Mucosa of rectum (tissue), 2 donors: ENCODE measurements at regions not wholly inside any gene's neighbourhood (a gene's known extent, or its start where the extent isn't known, plus 50 kb on each side); places are given as distances from the start of the nearest gene placed in this dataset.
"Not testable (repeated sequence)": the region's sequence is repeated elsewhere in the genome, so short reads cannot be mapped to it uniquely, and the experiment has no call there.

Experiments
- H3K27ac ChIP-seq, 2 donors: one replicate each; pipeline ENCODE4 v1.7.0; 2013; ENCODE audit warnings: inconsistent platforms in 2 of 2, low read depth in 2 of 2, low read length in 2 of 2
- H3K27me3 ChIP-seq, 2 donors: one replicate each; pipeline ENCODE4 v1.7.0; 2013; ENCODE audit warnings: low read length in 2 of 2; ENCODE audit not compliant: control insufficient read depth in 2 of 2, insufficient read depth in 2 of 2
- H3K36me3 ChIP-seq, 2 donors: one replicate each; pipeline ENCODE4 v1.7.0; 2013; ENCODE audit warnings: low read length in 2 of 2; ENCODE audit not compliant: control insufficient read depth in 2 of 2, insufficient read depth in 2 of 2
- H3K4me1 ChIP-seq, 2 donors: one replicate each; pipeline ENCODE4 v1.7.0; 2013; ENCODE audit warnings: low read length in 2 of 2, mild to moderate bottlenecking in 1 of 2; ENCODE audit not compliant: control insufficient read depth in 2 of 2, insufficient read depth in 2 of 2
- H3K4me3 ChIP-seq, 2 donors: one replicate each; pipeline ENCODE4 v1.7.0; 2013; ENCODE audit warnings: low read length in 2 of 2
- H3K9ac ChIP-seq, 2 donors: one replicate each; pipeline ENCODE4 v1.7.0; 2013; ENCODE audit warnings: low read length in 2 of 2, low read depth in 1 of 2, mild to moderate bottlenecking in 1 of 2
- H3K9me3 ChIP-seq, 2 donors: one replicate each; pipeline ENCODE4 v1.7.0; 2013; ENCODE audit warnings: low read length in 2 of 2; ENCODE audit not compliant: control insufficient read depth in 2 of 2
- donor health status: healthy.
- donor health status: Normal muscosa, but diverticular disease.

GRCh38 chr21:27366646-27367235 lies 399.9 kb upstream of the ADAMTS5 start:
- no peak overlapping the region for H3K27ac ChIP-seq
- no peak overlapping the region for H3K9ac ChIP-seq
- no peaks in the 10 kb centered on the region for H3K36me3 ChIP-seq
- H3K9me3 ChIP-seq: no peaks in the 10 kb centered on the region
- no peak overlapping the region for H3K4me3 ChIP-seq
- H3K27me3 ChIP-seq: no peaks in the 10 kb centered on the region
- no peaks in the 10 kb centered on the region for H3K4me1 ChIP-seq

GRCh38 chr21:27366036-27366435 lies 399.1 kb upstream of the ADAMTS5 start:
- H3K27me3 ChIP-seq: no peaks in the 10 kb centered on the region
- H3K36me3 ChIP-seq: no peaks in the 10 kb centered on the region
- no peak overlapping the region for H3K27ac ChIP-seq
- no peak overlapping the region for H3K9ac ChIP-seq
- H3K4me3 ChIP-seq: no peak overlapping the region
- no peaks in the 10 kb centered on the region for H3K4me1 ChIP-seq
- no peaks in the 10 kb centered on the region for H3K9me3 ChIP-seq

GRCh38 chr21:27365394-27365793 lies 398.5 kb upstream of the ADAMTS5 start:
- Histone ChIP-seq H3K36me3 (no peaks in the 10 kb centered on the region), H3K27ac (no peak overlapping the region), H3K9ac (no peak overlapping the region), H3K9me3 (no peaks in the 10 kb centered on the region), H3K4me1 (no peaks in the 10 kb centered on the region), H3K27me3 (no peaks in the 10 kb centered on the region), H3K4me3 (no peak overlapping the region)

GRCh38 chr21:27363719-27364477 lies 397.0 kb upstream of the ADAMTS5 start:
- H3K27me3 ChIP-seq: no peaks in the 10 kb centered on the region
- no peak overlapping the region for H3K27ac ChIP-seq
- H3K4me3 ChIP-seq: no peak overlapping the region
- H3K4me1 ChIP-seq: no peaks in the 10 kb centered on the region
- no peaks in the 10 kb centered on the region for H3K36me3 ChIP-seq
- no peaks in the 10 kb centered on the region for H3K9me3 ChIP-seq
- no peak overlapping the region for H3K9ac ChIP-seq

GRCh38 chr21:27362249-27362648 lies 395.4 kb upstream of the ADAMTS5 start:
- no peaks in the 10 kb centered on the region for H3K27me3 ChIP-seq
- H3K9ac ChIP-seq: no peak overlapping the region
- no peak overlapping the region for H3K27ac ChIP-seq
- H3K4me3 ChIP-seq: no peak overlapping the region
- no peaks in the 10 kb centered on the region for H3K9me3 ChIP-seq
- H3K36me3 ChIP-seq: no peaks in the 10 kb centered on the region
- no peaks in the 10 kb centered on the region for H3K4me1 ChIP-seq

- H3K36me3 ChIP-seq: no peaks in the 10 kb centered on the region
- H3K27me3 ChIP-seq: no peaks in the 10 kb centered on the region
- no peaks in the 10 kb centered on the region for H3K9me3 ChIP-seq
- no peak overlapping the region for H3K27ac ChIP-seq
- H3K4me3 ChIP-seq: no peak overlapping the region
- H3K9ac ChIP-seq: no peak overlapping the region
- no peaks in the 10 kb centered on the region for H3K4me1 ChIP-seq
These were observed 392.3 kb upstream of the ADAMTS5 start for GRCh38 chr21:27359141-27359540.

GRCh38 chr21:27352885-27353284 lies 386.0 kb upstream of the ADAMTS5 start:
- no peaks in the 10 kb centered on the region for H3K9me3 ChIP-seq
- no peaks in the 10 kb centered on the region for H3K36me3 ChIP-seq
- no peak overlapping the region for H3K27ac ChIP-seq
- H3K4me1 ChIP-seq: no peaks in the 10 kb centered on the region
- H3K9ac ChIP-seq: no peak overlapping the region
- no peaks in the 10 kb centered on the region for H3K27me3 ChIP-seq
- H3K4me3 ChIP-seq: no peak overlapping the region

GRCh38 chr21:27346041-27346448 lies 379.2 kb upstream of the ADAMTS5 start:
- H3K4me3 ChIP-seq: no peak overlapping the region
- no peaks in the 10 kb centered on the region for H3K4me1 ChIP-seq
- no peaks in the 10 kb centered on the region for H3K27me3 ChIP-seq
- no peak overlapping the region for H3K27ac ChIP-seq
- no peaks in the 10 kb centered on the region for H3K9me3 ChIP-seq
- no peak overlapping the region for H3K9ac ChIP-seq
- H3K36me3 ChIP-seq: no peaks in the 10 kb centered on the region

- Histone ChIP-seq H3K27me3 (no peaks in the 10 kb centered on the region), H3K4me1 (no peaks in the 10 kb centered on the region), H3K27ac (no peak overlapping the region), H3K4me3 (no peak overlapping the region), H3K36me3 (no peaks in the 10 kb centered on the region), H3K9ac (no peak overlapping the region), H3K9me3 (no peaks in the 10 kb centered on the region)
These were observed 373.0 kb upstream of the ADAMTS5 start for GRCh38 chr21:27339902-27340301.

- not testable (repeated sequence) for H3K27me3 ChIP-seq, H3K4me1 ChIP-seq, H3K36me3 ChIP-seq, H3K27ac ChIP-seq, H3K9me3 ChIP-seq, H3K9ac ChIP-seq, H3K4me3 ChIP-seq
These were observed 371.1 kb upstream of the ADAMTS5 start for GRCh38 chr21:27338007-27338406.
